ENCODE measurements at regions not wholly inside any gene's neighbourhood (a gene's known extent, or its start where the extent isn't known, plus 50 kb on each side); places are given as distances from the start of the nearest gene placed in this dataset.

GRCh38 chr20:51298141-51298749 lies 244.3 kb downstream of the NFATC2 start:
- no peak for DNase-seq (ENCODE audit: low read depth)
- no peak overlapping the region for H3K4me3 ChIP-seq (ENCODE audit: low read length)
- TF ChIP-seq, protein P1, sequence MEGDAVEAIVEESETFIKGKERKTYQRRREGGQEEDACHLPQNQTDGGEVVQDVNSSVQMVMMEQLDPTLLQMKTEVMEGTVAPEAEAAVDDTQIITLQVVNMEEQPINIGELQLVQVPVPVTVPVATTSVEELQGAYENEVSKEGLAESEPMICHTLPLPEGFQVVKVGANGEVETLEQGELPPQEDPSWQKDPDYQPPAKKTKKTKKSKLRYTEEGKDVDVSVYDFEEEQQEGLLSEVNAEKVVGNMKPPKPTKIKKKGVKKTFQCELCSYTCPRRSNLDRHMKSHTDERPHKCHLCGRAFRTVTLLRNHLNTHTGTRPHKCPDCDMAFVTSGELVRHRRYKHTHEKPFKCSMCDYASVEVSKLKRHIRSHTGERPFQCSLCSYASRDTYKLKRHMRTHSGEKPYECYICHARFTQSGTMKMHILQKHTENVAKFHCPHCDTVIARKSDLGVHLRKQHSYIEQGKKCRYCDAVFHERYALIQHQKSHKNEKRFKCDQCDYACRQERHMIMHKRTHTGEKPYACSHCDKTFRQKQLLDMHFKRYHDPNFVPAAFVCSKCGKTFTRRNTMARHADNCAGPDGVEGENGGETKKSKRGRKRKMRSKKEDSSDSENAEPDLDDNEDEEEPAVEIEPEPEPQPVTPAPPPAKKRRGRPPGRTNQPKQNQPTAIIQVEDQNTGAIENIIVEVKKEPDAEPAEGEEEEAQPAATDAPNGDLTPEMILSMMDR (conservative IDR thresholded peaks at IDR 0.05; ENCODE audit: low read depth, low read length), result no peak

- TF ChIP-seq, protein P1 (conservative IDR thresholded peaks at IDR 0.05; ENCODE audit: low read depth, low read length), result no peak
- H3K4me3 ChIP-seq (ENCODE audit: low read length), result no peak overlapping the region
- DNase-seq (ENCODE audit: low read depth), result no peak
Observed at GRCh38 chr20:51287628-51288413, 254.7 kb downstream of the NFATC2 start.

- TF ChIP-seq, protein P1 (conservative IDR thresholded peaks at IDR 0.05; ENCODE audit: low read depth, low read length), result no peak
Observed at GRCh38 chr20:51286758-51287157, 255.8 kb downstream of the NFATC2 start.

GRCh38 chr20:51285684-51286083 lies 256.8 kb downstream of the NFATC2 start:
- H3K4me3 ChIP-seq (ENCODE audit: low read length), result no peak overlapping the region
- TF ChIP-seq, protein P1 (conservative IDR thresholded peaks at IDR 0.05; ENCODE audit: low read depth, low read length), result no peak
- DNase-seq (ENCODE audit: low read depth), result no peak

More at GRCh38 chr20:51286758-51287157, 255.8 kb downstream of the NFATC2 start:
- H3K4me3 ChIP-seq (ENCODE audit: low read length), result no peak overlapping the region
- no peak for DNase-seq (ENCODE audit: low read depth)

- TF ChIP-seq, protein P1 (conservative IDR thresholded peaks at IDR 0.05; ENCODE audit: low read depth, low read length), result no peak
- no peak for DNase-seq (ENCODE audit: low read depth)
- no peak overlapping the region for H3K4me3 ChIP-seq (ENCODE audit: low read length)
Observed at GRCh38 chr20:51284871-51285270, 257.6 kb downstream of the NFATC2 start.

DNA sequence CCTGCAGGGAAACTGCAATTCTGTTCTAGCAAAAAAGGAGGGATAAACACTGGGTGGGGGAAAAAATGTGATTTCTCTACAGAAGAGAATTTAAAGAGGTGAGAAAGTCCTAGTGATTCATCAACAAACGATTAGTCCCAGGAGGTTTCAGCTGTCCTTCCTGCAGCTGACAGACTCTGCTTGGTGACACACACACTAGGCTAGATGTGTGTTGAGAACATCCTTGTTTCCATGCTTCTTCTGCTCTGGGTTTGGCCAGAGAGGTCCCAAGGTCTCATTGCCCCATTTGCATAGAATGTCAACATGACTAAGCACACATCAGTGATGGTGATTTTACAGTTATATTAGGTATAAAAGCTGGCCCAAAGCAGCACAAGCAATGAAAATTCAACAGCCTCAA lies 258.3 kb downstream of the NFATC2 start:
- no peak overlapping the region for H3K4me3 ChIP-seq (ENCODE audit: low read length)
- no peak for DNase-seq (ENCODE audit: low read depth)
- TF ChIP-seq, protein P1 (conservative IDR thresholded peaks at IDR 0.05; ENCODE audit: low read depth, low read length), result no peak

DNA sequence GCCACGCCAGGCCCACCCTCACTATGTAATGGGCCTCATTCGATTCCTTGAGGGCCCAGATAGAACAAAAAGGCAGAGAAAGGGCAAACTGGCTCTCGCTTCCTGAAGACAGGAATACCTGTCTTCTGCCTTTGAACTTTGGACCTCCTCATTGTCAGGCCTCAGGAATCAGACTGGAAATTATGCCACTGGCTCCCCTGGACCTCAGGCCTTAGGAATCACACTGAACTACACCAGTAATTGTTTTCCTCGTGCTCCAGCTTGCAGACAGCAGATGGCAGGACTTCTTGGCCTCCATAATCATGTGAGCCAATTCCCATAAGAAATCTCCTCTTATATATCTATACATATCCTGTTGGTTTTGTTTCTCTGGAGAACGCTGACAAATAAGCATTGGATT lies 258.6 kb upstream of the KCNG1 start:
- H3K4me3 ChIP-seq (ENCODE audit: low read length), result no peak overlapping the region
- DNase-seq (ENCODE audit: low read depth), result no peak
- TF ChIP-seq, protein P1 (conservative IDR thresholded peaks at IDR 0.05; ENCODE audit: low read depth, low read length), result no peak

Data from retinal pigment epithelial cell (primary cell).